ENCODE measurements at regions not wholly inside any gene's neighbourhood (a gene's known extent, or its start where the extent isn't known, plus 50 kb on each side); places are given as distances from the start of the nearest gene placed in this dataset.

DNA sequence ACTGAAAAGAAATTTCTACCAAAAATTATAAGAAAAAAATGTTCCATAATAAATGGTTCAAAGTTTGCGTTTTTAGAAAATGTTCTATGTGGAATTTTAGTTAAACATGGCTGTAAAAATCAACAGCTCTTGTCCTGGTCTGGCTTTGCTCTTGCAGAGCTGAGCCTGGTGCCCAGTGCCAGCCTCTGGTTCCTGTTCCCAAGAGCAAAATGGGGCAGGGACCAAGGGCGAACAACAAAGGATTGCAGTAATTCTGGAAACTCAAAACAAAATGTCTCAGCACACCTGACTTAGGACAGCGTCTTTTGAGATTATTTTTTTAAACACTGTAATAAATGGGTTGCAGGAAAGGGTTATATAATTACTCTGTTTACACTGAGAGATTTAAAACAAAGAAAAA lies 174.7 kb downstream of the ANAPC1 start:
- intact Hi-C loops (cut with DNase I; ENCODE audit: low total_unique reads) = no loop called here
- H3K27ac ChIP-seq = no peak overlapping the region
- 80 to 87% (median 81%) methylated on average over 3 of the region's 3 CpGs for WGBS, 5 donors

DNA sequence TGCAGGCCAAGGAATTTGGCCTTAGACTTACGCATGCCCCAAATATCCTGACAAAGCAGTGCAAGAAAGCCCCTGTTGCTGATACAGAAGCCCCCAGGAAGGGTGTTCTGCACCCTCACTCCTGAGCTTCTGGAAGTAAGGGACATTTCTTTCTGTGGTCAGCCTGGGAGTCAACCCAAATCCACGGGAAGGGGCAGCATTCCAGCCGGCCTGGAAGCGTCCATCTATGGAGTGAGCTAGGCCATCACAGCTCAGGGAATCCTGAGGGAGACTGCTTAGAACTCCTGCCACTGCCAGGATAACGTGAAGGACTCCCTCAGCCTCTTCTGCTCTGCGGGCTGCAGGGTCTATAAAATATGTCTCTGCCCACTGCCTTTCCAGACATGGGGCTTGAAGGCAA lies 173.9 kb downstream of the ANAPC1 start:
- Histone ChIP-seq H3K27me3 (no peaks in the 10 kb centered on the region), H3K4me1 (peaks cover 0 to 12% (median 7%) of the 10 kb centered on the region in 4 donors), H3K4me3 (no peak overlapping the region), H3K27ac (no peak overlapping the region), H3K9me3 (peaks cover 0 to 10% (median 4%) of the 10 kb centered on the region in 4 donors), H3K36me3 (no peaks in the 10 kb centered on the region)
- no peak for DNase-seq
- no peak for TF ChIP-seq EP300 (IDR thresholded peaks at IDR 0.05)
- no peak for TF ChIP-seq POLR2A (IDR thresholded peaks at IDR 0.05)
- TF ChIP-seq, protein P1, sequence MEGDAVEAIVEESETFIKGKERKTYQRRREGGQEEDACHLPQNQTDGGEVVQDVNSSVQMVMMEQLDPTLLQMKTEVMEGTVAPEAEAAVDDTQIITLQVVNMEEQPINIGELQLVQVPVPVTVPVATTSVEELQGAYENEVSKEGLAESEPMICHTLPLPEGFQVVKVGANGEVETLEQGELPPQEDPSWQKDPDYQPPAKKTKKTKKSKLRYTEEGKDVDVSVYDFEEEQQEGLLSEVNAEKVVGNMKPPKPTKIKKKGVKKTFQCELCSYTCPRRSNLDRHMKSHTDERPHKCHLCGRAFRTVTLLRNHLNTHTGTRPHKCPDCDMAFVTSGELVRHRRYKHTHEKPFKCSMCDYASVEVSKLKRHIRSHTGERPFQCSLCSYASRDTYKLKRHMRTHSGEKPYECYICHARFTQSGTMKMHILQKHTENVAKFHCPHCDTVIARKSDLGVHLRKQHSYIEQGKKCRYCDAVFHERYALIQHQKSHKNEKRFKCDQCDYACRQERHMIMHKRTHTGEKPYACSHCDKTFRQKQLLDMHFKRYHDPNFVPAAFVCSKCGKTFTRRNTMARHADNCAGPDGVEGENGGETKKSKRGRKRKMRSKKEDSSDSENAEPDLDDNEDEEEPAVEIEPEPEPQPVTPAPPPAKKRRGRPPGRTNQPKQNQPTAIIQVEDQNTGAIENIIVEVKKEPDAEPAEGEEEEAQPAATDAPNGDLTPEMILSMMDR (IDR thresholded peaks at IDR 0.05) = no peak
- TF ChIP-seq POLR2AphosphoS5 (IDR thresholded peaks at IDR 0.05) = no peak
- WGBS, 5 donors = 58 to 77% (median 70%) methylated on average over 4 to 6 of the region's 6 CpGs
- intact Hi-C loops (cut with DNase I; ENCODE audit: low total_unique reads) = no loop called here

More for the DNA sequence above, 174.7 kb downstream of the ANAPC1 start:
- H3K9me3 ChIP-seq = peaks cover 0 to 10% (median 4%) of the 10 kb centered on the region in 4 donors
- H3K27me3 ChIP-seq = no peaks in the 10 kb centered on the region
- peaks cover 0 to 12% (median 8%) of the 10 kb centered on the region in 4 donors for H3K4me1 ChIP-seq
- H3K36me3 ChIP-seq = no peaks in the 10 kb centered on the region
- TF ChIP-seq POLR2AphosphoS5 (IDR thresholded peaks at IDR 0.05) = no peak
- TF ChIP-seq POLR2A (IDR thresholded peaks at IDR 0.05) = no peak
- no peak for TF ChIP-seq EP300 (IDR thresholded peaks at IDR 0.05)
- TF ChIP-seq, protein P1 (IDR thresholded peaks at IDR 0.05) = no peak
- no peak for DNase-seq
- no peak overlapping the region for H3K4me3 ChIP-seq

DNA sequence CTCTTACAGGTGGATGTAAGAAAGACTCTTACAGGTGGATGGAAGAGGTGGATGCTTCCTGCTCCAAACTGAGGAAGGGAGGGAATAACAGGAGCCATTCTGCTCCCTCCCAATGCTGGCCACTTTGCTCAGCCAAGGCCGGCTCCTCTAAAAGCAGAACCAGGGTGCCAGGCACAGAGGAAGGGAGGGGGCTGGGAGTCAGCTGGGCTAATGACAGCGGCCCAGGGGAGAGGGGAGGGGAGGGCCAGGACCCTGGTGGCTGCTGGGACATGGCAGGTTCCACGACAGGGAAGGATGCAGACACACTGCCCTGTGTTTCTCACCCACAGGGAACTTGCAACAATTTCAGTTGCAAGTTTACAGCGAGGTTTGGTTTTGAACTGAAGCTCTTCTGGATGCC lies 173.4 kb downstream of the ANAPC1 start:
- Histone ChIP-seq H3K36me3 (no peaks in the 10 kb centered on the region), H3K27ac (no peak overlapping the region), H3K4me3 (no peak overlapping the region), H3K27me3 (no peaks in the 10 kb centered on the region), H3K4me1 (peaks cover 0 to 8% (median 5%) of the 10 kb centered on the region in 4 donors), H3K9me3 (peaks cover 0 to 10% (median 4%) of the 10 kb centered on the region in 4 donors)
- DNase-seq = no peak
- intact Hi-C loops (cut with DNase I; ENCODE audit: low total_unique reads) = no loop called here
- TF ChIP-seq EP300 (IDR thresholded peaks at IDR 0.05) = no peak
- no peak for TF ChIP-seq POLR2A (IDR thresholded peaks at IDR 0.05)
- no peak for TF ChIP-seq POLR2AphosphoS5 (IDR thresholded peaks at IDR 0.05)
- TF ChIP-seq, protein P1 (IDR thresholded peaks at IDR 0.05) = no peak
- 73 to 94% (median 84%) methylated on average over 4 of the region's 4 CpGs for WGBS, 5 donors

DNA sequence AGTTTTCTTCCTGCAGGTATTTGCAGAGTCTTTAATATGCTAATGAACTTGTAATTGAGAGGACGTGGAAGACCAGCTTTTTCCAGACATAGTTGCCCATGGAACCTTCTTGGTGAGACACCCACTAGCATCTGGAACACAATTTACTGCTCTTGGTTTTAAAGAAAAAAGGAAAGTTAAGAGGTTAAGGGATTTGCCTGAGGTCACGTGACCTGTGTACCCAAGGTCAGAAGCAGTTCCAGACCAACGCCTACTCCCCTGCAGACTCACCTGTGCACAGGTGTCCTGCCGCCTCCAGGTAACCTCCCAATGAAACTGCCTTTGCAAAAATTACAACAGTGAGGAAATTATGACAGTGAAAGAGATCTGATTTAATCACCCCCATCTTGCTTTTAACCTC lies 172.7 kb downstream of the ANAPC1 start:
- 85 to 92% (median 91%) methylated on average over 4 of the region's 4 CpGs for WGBS, 5 donors
- Histone ChIP-seq H3K4me1 (peaks cover 0 to 8% (median 2%) of the 10 kb centered on the region in 4 donors), H3K36me3 (no peaks in the 10 kb centered on the region), H3K9me3 (peaks cover 0 to 10% (median 4%) of the 10 kb centered on the region in 4 donors), H3K27me3 (no peaks in the 10 kb centered on the region), H3K27ac (no peak overlapping the region), H3K4me3 (no peak overlapping the region)
- no peak for DNase-seq
- TF ChIP-seq, protein P1 (IDR thresholded peaks at IDR 0.05) = no peak
- TF ChIP-seq POLR2A (IDR thresholded peaks at IDR 0.05) (no peak), EP300 (IDR thresholded peaks at IDR 0.05) (no peak), POLR2AphosphoS5 (IDR thresholded peaks at IDR 0.05) (no peak)
- intact Hi-C loops (cut with DNase I; ENCODE audit: low total_unique reads) = no loop called here

Data from stomach (tissue), 8 donors.